NB4 (cell line): ENCODE measurements at regions not wholly inside any gene's neighbourhood (a gene's known extent, or its start where the extent isn't known, plus 50 kb on each side); places are given as distances from the start of the nearest gene placed in this dataset.

Experiments used
- MYC ChIP-seq: IDR thresholded peaks from 2 replicates; pipeline ENCODE4 v1.6.1; 2011; ENCODE audit warnings: low read depth, low read length
- POLR2A ChIP-seq: IDR thresholded peaks from 2 replicates; pipeline ENCODE4 v1.6.1; 2011; ENCODE audit warnings: mild to moderate bottlenecking; ENCODE audit not compliant: insufficient read length; ENCODE audit errors: extremely low read depth
- TF ChIP-seq, protein P1 (sequence below): IDR thresholded peaks from one replicate; pipeline ENCODE4 v1.5.1; 2012; ENCODE audit warnings: low read depth, low read length
- TF ChIP-seq, protein P2 (sequence below): IDR thresholded peaks from 2 replicates; pipeline ENCODE4 v1.6.1; 2011; ENCODE audit warnings: low read depth, low read length

DNA sequence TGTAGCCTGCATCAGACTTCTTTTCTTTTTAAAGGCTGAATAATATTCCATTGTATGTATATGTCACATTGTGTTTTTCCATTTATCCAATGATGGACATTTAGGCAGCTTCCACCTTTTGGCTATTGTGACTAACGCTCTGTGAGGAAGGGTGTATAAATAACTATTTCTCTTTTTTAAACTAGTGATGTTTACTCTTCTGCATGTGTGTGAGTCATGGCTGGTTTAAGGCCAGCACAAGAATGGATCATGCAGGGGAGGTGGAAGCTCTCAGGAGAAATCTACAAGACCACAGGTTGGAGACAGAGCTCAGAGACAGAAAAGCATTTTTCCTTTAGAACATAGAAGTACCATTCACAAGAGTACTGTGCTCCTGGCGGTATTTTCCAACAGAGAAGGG, 307.2 kb downstream of the SOX4 start:
- TF ChIP-seq, protein P1, sequence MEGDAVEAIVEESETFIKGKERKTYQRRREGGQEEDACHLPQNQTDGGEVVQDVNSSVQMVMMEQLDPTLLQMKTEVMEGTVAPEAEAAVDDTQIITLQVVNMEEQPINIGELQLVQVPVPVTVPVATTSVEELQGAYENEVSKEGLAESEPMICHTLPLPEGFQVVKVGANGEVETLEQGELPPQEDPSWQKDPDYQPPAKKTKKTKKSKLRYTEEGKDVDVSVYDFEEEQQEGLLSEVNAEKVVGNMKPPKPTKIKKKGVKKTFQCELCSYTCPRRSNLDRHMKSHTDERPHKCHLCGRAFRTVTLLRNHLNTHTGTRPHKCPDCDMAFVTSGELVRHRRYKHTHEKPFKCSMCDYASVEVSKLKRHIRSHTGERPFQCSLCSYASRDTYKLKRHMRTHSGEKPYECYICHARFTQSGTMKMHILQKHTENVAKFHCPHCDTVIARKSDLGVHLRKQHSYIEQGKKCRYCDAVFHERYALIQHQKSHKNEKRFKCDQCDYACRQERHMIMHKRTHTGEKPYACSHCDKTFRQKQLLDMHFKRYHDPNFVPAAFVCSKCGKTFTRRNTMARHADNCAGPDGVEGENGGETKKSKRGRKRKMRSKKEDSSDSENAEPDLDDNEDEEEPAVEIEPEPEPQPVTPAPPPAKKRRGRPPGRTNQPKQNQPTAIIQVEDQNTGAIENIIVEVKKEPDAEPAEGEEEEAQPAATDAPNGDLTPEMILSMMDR: no peak
- TF ChIP-seq POLR2A: no peak
- TF ChIP-seq, protein P2, sequence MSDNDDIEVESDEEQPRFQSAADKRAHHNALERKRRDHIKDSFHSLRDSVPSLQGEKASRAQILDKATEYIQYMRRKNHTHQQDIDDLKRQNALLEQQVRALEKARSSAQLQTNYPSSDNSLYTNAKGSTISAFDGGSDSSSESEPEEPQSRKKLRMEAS: no peak
- no peak for TF ChIP-seq MYC
